ENCODE measurements at regions not wholly inside any gene's neighbourhood (a gene's known extent, or its start where the extent isn't known, plus 50 kb on each side); places are given as distances from the start of the nearest gene placed in this dataset.

DNA sequence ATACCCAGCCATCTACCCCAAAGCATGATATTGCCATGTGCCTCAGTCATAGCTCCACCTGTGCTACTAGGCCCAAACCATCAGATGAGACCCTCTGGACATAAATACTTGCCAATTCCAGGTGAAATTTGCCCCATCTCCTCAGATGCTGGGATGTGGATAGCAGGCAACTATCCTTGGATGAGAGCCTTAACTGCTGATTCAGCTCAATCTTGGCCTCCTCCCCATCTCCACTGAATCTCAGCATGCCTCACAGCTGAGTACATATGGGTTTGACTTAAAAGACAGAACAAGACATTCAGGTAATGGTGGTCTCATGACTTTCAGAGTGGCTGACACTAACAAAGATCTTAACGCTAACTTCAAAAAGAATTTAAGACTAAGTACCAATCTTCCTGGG lies 50.8 kb upstream of the KLHL13 start:
- DNase-seq (no peak), ATAC-seq (no peak)
- no peaks in the 10 kb centered on the region for H3K36me3 ChIP-seq
- no peak overlapping the region for H3K4me3 ChIP-seq
- H3K9me3 ChIP-seq: no peaks in the 10 kb centered on the region
- intact Hi-C loops (cut with DNase I; ENCODE audit: low total_unique reads): no loop called here
- no peak overlapping the region for H3K27ac ChIP-seq
- no peaks in the 10 kb centered on the region for H3K27me3 ChIP-seq
- no peaks in the 10 kb centered on the region for H3K4me1 ChIP-seq
- in situ Hi-C loops (cut with MboI; ENCODE audit: low sequenced_read_pairs in 4 of 4): no loop called here
- TF ChIP-seq, protein P1, sequence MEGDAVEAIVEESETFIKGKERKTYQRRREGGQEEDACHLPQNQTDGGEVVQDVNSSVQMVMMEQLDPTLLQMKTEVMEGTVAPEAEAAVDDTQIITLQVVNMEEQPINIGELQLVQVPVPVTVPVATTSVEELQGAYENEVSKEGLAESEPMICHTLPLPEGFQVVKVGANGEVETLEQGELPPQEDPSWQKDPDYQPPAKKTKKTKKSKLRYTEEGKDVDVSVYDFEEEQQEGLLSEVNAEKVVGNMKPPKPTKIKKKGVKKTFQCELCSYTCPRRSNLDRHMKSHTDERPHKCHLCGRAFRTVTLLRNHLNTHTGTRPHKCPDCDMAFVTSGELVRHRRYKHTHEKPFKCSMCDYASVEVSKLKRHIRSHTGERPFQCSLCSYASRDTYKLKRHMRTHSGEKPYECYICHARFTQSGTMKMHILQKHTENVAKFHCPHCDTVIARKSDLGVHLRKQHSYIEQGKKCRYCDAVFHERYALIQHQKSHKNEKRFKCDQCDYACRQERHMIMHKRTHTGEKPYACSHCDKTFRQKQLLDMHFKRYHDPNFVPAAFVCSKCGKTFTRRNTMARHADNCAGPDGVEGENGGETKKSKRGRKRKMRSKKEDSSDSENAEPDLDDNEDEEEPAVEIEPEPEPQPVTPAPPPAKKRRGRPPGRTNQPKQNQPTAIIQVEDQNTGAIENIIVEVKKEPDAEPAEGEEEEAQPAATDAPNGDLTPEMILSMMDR (IDR thresholded peaks at IDR 0.05 in 4 of 5, conservative IDR thresholded peaks at IDR 0.05 in 1 of 5): no peak
- no peak for TF ChIP-seq POLR2A (IDR thresholded peaks at IDR 0.05)

DNA sequence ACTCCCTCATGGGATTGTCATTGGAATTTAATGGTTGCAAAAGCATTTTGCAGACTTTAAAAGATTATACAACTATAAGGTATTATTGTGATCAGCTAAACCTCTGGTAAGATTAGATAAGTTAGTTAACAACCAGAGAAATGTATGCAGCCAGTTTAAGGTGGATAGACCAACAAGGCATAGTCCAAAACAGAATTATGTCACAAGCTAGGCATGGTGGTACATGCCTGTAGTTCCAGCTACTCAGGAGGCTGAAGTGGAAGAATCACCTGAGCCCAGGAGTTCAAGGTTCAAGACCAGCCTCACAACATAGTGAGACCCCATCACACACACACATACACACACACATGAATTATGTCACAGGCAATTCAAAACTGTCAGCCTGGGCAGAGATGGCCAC lies 54.7 kb upstream of the KLHL13 start:
- TF ChIP-seq, protein P1 (IDR thresholded peaks at IDR 0.05 in 4 of 5, conservative IDR thresholded peaks at IDR 0.05 in 1 of 5): no peak
- no peak for TF ChIP-seq POLR2A (IDR thresholded peaks at IDR 0.05)
- Histone ChIP-seq H3K27ac (no peak overlapping the region), H3K9me3 (no peaks in the 10 kb centered on the region), H3K4me3 (no peak overlapping the region), H3K27me3 (no peaks in the 10 kb centered on the region), H3K4me1 (no peaks in the 10 kb centered on the region), H3K36me3 (no peaks in the 10 kb centered on the region)
- intact Hi-C loops (cut with DNase I; ENCODE audit: low total_unique reads) (no loop called here), in situ Hi-C loops (cut with MboI; ENCODE audit: low sequenced_read_pairs in 4 of 4) (no loop called here)
- ATAC-seq: no peak
- no peak for DNase-seq

DNA sequence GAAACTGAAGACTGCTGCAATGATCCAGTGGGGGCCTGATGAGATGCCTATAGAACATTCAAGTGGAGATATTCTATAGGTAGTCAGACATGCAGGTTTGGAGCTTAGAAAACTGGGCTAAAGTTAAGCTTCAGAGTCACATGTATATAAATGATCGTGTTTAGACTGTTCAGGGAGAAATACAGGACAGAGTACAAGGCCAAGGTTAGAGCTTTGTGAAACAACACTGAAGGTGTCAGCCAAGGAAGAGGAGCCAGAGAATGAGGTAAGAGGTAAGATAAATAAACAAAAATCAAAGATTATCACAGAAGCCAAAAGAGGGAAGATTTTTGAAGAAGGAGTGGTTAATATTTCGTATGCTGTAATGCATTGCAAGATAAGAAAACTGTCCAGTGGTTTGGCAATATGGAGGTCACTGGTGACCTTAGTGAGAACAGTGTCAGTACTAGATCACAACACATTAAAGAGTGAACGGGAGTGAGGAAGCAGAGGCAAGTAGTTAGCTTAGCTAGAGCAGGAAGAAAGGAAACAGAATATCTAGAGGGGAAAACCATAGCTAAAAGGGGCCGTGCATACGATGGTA lies 58.0 kb upstream of the KLHL13 start:
- no peak overlapping the region for H3K4me3 ChIP-seq
- DNase-seq (no peak), ATAC-seq (no peak)
- intact Hi-C loops (cut with DNase I; ENCODE audit: low total_unique reads): no loop called here
- H3K9me3 ChIP-seq: no peaks in the 10 kb centered on the region
- in situ Hi-C loops (cut with MboI; ENCODE audit: low sequenced_read_pairs in 4 of 4): no loop called here
- TF ChIP-seq, protein P1 (IDR thresholded peaks at IDR 0.05 in 4 of 5, conservative IDR thresholded peaks at IDR 0.05 in 1 of 5): no peak
- no peak for TF ChIP-seq POLR2A (IDR thresholded peaks at IDR 0.05)
- no peaks in the 10 kb centered on the region for H3K27me3 ChIP-seq
- no peak overlapping the region for H3K27ac ChIP-seq
- H3K36me3 ChIP-seq: no peaks in the 10 kb centered on the region
- no peaks in the 10 kb centered on the region for H3K4me1 ChIP-seq

DNA sequence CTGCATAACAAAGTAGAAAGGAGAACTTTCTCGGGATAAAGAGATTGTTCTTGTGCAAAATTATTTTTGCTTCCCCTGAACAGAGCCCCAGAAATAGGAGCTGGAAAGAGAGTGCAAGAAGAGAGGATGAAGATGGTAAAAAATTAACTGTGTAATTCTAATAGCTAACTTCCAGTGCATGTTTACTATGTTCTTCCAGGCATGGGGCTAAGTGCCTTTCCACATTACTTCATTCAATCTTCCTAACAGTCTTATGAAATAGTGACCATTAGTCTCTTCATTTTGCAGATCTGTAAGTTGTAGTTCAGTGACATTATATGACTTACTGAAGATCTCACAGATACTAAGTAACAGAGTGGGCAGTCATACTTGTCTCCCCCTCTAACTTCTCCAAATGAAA lies 61.1 kb upstream of the KLHL13 start:
- no peak for TF ChIP-seq POLR2A (IDR thresholded peaks at IDR 0.05)
- TF ChIP-seq, protein P1 (IDR thresholded peaks at IDR 0.05 in 4 of 5, conservative IDR thresholded peaks at IDR 0.05 in 1 of 5): no peak
- DNase-seq: no peak
- no peaks in the 10 kb centered on the region for H3K9me3 ChIP-seq
- H3K27me3 ChIP-seq: no peaks in the 10 kb centered on the region
- H3K4me3 ChIP-seq: no peak overlapping the region
- H3K36me3 ChIP-seq: no peaks in the 10 kb centered on the region
- H3K4me1 ChIP-seq: no peaks in the 10 kb centered on the region
- intact Hi-C loops (cut with DNase I; ENCODE audit: low total_unique reads): no loop called here
- in situ Hi-C loops (cut with MboI; ENCODE audit: low sequenced_read_pairs in 4 of 4): no loop called here
- H3K27ac ChIP-seq: no peak overlapping the region
- ATAC-seq: no peak

DNA sequence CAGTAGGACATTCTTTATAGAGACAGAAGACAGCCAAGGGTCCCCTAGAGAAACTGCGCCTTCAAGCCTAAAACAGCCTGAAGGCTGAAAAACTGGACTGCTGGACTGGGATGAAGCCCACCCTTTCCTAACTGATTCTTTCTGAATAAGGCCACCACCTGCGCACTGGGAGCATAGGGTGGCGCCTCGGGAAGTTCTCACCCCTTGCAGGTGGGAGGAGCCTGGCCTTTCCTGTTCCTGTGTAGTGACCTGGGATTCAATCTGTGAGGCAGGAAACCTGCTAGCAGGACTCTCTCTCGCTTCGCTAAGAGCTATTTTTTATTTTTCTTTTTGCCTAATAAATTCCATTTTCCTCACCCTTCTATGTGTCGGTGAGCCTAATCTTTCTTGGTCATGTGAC lies 61.8 kb upstream of the KLHL13 start:
- no peaks in the 10 kb centered on the region for H3K27me3 ChIP-seq
- no peak overlapping the region for H3K27ac ChIP-seq
- H3K36me3 ChIP-seq: no peaks in the 10 kb centered on the region
- H3K9me3 ChIP-seq: no peaks in the 10 kb centered on the region
- H3K4me3 ChIP-seq: no peak overlapping the region
- DNase-seq (no peak), ATAC-seq (no peak)
- intact Hi-C loops (cut with DNase I; ENCODE audit: low total_unique reads) (no loop called here), in situ Hi-C loops (cut with MboI; ENCODE audit: low sequenced_read_pairs in 4 of 4) (no loop called here)
- no peaks in the 10 kb centered on the region for H3K4me1 ChIP-seq
- TF ChIP-seq POLR2A (IDR thresholded peaks at IDR 0.05): no peak
- TF ChIP-seq, protein P1 (IDR thresholded peaks at IDR 0.05 in 4 of 5, conservative IDR thresholded peaks at IDR 0.05 in 1 of 5): no peak
